ENCODE measurements at regions not wholly inside any gene's neighbourhood (a gene's known extent, or its start where the extent isn't known, plus 50 kb on each side); places are given as distances from the start of the nearest gene placed in this dataset.

- no peak for DNase-seq (ENCODE audit: low spot score)
Measured at GRCh38 chr10:111515706-111516105, 438.9 kb downstream of the ADRA2A start.

- DNase-seq (ENCODE audit: low spot score): no peak
Measured at GRCh38 chr10:111516144-111516543, 439.3 kb downstream of the ADRA2A start.

GRCh38 chr10:111522141-111522540, 445.3 kb downstream of the ADRA2A start:
- DNase-seq (ENCODE audit: low spot score): no peak

GRCh38 chr10:111522551-111522950, 445.7 kb downstream of the ADRA2A start:
- no peak for DNase-seq (ENCODE audit: low spot score)

- no peak for DNase-seq (ENCODE audit: low spot score)
Measured at GRCh38 chr10:111523016-111523415, 446.2 kb downstream of the ADRA2A start.

- DNase-seq (ENCODE audit: low spot score): no peak
Measured at GRCh38 chr10:111524134-111524533, 447.3 kb downstream of the ADRA2A start.

GRCh38 chr10:111525696-111526095, 448.9 kb downstream of the ADRA2A start:
- DNase-seq (ENCODE audit: low spot score): no peak

GRCh38 chr10:111531690-111532089, 454.9 kb downstream of the ADRA2A start:
- no peak for DNase-seq (ENCODE audit: low spot score)

- DNase-seq (ENCODE audit: low spot score): no peak
Measured at GRCh38 chr10:111532139-111532538, 455.3 kb downstream of the ADRA2A start.

GRCh38 chr10:111539246-111539645, 462.4 kb downstream of the ADRA2A start:
- no peak for DNase-seq (ENCODE audit: low spot score)

GRCh38 chr10:111543854-111544253, 467.0 kb downstream of the ADRA2A start:
- DNase-seq (ENCODE audit: low spot score): no peak

- no peak for DNase-seq (ENCODE audit: low spot score)
Measured at GRCh38 chr10:111545861-111546605, 469.2 kb downstream of the ADRA2A start.

GRCh38 chr10:111548084-111548726, 471.4 kb downstream of the ADRA2A start:
- no peak for DNase-seq (ENCODE audit: low spot score)

GRCh38 chr10:111551001-111551400, 474.2 kb downstream of the ADRA2A start:
- no peak for DNase-seq (ENCODE audit: low spot score)

GRCh38 chr10:111556666-111557065, 479.8 kb downstream of the ADRA2A start:
- no peak for DNase-seq (ENCODE audit: low spot score)

GRCh38 chr10:111558211-111558610, 481.4 kb downstream of the ADRA2A start:
- no peak for DNase-seq (ENCODE audit: low spot score)

GRCh38 chr10:111560027-111560426, 483.2 kb downstream of the ADRA2A start:
- DNase-seq (ENCODE audit: low spot score): no peak

- DNase-seq (ENCODE audit: low spot score): no peak
Measured at GRCh38 chr10:111561124-111561523, 484.3 kb downstream of the ADRA2A start.

- no peak for DNase-seq (ENCODE audit: low spot score)
Measured at GRCh38 chr10:111565542-111565941, 488.7 kb downstream of the ADRA2A start.

GRCh38 chr10:111578076-111578475, 501.2 kb downstream of the ADRA2A start:
- DNase-seq (ENCODE audit: low spot score): no peak

- no peak for DNase-seq (ENCODE audit: low spot score)
Measured at GRCh38 chr10:111579473-111579872, 502.6 kb downstream of the ADRA2A start.

GRCh38 chr10:111590703-111591102, 513.9 kb downstream of the ADRA2A start:
- DNase-seq (ENCODE audit: low spot score): no peak

GRCh38 chr10:111593578-111593977, 516.7 kb downstream of the ADRA2A start:
- no peak for DNase-seq (ENCODE audit: low spot score)

- no peak for DNase-seq (ENCODE audit: low spot score)
Measured at GRCh38 chr10:111595173-111595572, 518.3 kb downstream of the ADRA2A start.

Measured in kidney capillary endothelial cell (primary cell).